Pulmonary artery endothelial cell (primary cell): ENCODE measurements at regions not wholly inside any gene's neighbourhood (a gene's known extent, or its start where the extent isn't known, plus 50 kb on each side); places are given as distances from the start of the nearest gene placed in this dataset.

Experiments used
- DNase-seq: peaks from one replicate; pipeline ENCODE4 v3.0.0-alpha.2; 2011; ENCODE audit warnings: low read depth, low spot score

GRCh38 chr5:74164725-74165235 lies 475.7 kb downstream of the ENC1 start:
- no peak for DNase-seq

- no peak for DNase-seq
Measured at GRCh38 chr5:74162524-74162923, 478.0 kb downstream of the ENC1 start.

GRCh38 chr5:74161170-74161569 lies 479.4 kb downstream of the ENC1 start:
- no peak for DNase-seq

DNA sequence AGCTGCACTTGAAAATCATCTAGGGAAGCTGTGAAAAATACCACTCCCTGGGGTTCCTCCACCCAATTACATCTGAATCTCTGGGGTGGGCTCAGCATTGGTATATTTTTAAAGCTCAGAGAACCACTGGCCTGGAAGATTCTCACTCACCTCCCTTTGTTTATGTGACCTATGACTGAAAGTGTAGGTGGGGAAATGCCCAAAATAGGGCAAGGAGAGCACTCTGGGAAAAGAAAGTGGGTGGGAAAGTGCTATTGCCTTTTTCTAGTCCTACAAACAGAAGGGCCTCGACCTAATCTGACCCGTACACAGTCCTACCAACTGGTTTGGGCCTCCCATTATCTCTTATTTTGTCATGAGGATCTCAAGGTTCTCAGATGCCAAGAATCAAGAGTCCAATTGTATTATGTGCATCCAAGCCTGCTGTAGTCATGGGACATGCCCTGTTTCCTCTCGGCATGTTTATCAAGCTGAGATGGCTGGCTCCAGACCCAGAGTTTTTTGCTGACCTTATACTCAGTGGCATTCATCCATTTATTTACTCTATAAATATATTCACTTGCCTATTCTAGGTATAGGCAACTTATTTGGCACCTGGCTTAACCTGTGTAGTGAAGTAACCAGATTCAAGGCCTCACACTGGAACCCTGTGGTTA lies 483.7 kb downstream of the ENC1 start:
- no peak for DNase-seq

- DNase-seq, result no peak
Measured at GRCh38 chr5:74155501-74155900, 485.0 kb downstream of the ENC1 start.

GRCh38 chr5:74154526-74154925 lies 486.0 kb downstream of the ENC1 start:
- DNase-seq, result no peak

GRCh38 chr5:74153255-74153790 lies 487.2 kb downstream of the ENC1 start:
- no peak for DNase-seq

DNA sequence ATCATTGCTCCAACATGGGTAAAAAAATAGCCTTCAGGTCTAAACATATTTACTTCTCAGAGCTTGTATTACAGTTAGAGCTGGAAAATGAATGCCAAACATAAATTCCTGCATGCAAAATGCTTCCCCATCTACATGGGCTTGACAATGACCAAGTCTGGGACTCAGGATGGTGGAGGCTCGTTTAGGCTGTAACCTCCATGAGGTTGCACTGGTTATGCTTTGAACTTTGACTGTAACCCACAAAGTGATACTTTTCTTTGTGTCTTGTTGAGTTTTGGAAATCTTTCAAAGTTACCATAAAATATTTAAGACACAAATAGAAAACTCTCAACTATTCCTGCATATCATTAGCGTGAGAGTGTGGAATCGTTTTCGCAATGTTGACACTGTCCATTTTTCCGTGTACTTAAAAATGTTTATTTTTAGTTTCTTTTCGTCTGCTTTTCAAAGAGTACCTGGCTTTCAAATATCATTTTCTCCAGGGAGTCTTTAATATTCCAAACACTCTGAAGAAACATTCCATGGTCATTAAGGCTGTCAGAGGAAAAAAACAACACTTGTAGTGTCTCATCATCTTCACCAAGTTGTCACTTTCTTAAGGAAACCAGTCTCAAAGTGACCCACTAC lies 487.8 kb downstream of the ENC1 start:
- DNase-seq, result no peak

GRCh38 chr5:74152136-74152535 lies 488.4 kb downstream of the ENC1 start:
- DNase-seq, result no peak

GRCh38 chr5:74149395-74149794 lies 491.1 kb downstream of the ENC1 start:
- DNase-seq, result peak; percentile 43

DNA sequence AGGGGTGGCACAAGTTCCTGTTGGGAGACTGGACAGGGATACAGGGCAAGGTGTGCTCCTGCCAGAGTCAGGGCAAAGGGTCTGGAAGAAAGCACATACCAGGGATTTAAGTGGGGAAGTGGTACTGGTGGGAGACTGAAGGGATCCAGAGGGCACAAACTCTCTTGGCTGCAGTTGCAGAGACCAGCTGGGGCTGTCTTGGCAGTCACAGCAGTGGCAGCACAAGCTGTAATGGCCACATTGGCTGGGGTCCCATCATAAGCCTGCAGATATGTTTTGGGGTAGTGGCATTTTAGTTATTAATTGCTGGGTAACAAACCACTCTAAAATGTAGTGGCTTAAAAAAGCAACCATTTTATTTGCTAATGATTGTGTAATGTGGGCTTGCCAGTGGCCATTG lies 492.2 kb downstream of the ENC1 start:
- DNase-seq, result no peak

DNA sequence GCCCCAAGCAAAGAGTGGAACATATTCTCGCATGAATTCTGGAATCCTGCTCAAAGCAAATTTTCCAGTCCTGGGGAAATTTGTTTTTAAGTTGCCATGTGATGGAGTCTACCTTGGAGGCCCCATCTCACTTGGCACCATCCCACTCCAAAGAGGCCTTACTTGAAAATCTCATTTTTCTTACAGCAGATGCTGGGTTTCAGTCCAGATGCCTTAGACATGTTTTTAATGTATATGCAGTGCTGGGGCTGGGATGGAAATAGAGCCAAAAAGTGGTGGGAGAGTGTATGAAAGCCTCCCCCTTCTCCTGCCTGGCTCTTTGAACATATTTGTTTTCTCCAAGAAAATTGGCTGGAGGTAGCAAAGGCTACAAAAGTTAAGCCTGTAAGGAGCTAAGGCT lies 493.7 kb downstream of the ENC1 start:
- no peak for DNase-seq

- DNase-seq, result no peak
Measured at GRCh38 chr5:74145951-74146350, 494.6 kb downstream of the ENC1 start.

GRCh38 chr5:74143721-74144330 lies 496.7 kb downstream of the ENC1 start:
- DNase-seq, result no peak

DNA sequence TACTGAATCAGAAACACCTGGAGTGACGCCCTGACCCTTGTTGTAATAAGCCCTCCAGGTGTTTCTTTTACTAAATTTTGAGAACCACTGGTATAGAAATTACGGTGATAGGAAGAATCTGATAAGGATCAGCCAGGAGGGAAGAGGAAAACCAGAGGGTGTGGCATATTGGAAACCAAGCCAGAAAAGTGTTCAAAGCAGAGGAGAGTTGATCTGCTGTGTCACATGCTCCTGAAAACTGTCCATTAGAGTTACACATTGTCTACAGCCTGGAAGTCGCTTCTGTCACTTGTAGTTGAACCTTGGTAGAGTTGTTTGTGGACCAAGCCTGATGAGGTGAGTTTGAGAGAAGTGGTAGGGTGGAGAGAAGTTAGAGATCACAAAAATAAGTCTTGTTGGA lies 497.4 kb downstream of the ENC1 start:
- DNase-seq, result no peak

DNA sequence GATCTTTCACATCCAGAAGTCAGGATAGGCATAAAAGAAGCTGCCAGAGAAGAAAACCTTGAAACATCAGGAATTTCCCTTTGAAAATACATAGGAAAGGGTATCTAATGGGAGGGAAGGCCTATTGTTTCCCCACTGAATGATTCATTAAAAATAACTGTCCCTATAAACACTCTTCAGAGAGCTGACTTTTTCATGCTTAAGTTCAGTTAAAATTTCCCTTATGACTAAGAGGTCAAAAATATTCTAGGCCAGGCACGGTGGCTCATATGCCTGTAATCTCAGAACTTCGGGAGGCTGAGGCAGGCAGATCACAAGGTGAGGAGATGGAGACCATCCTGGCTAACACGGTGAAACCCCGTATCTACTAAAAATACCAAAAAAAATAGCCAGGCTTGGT lies 499.5 kb downstream of the ENC1 start:
- peak; percentile 47 for DNase-seq

DNA sequence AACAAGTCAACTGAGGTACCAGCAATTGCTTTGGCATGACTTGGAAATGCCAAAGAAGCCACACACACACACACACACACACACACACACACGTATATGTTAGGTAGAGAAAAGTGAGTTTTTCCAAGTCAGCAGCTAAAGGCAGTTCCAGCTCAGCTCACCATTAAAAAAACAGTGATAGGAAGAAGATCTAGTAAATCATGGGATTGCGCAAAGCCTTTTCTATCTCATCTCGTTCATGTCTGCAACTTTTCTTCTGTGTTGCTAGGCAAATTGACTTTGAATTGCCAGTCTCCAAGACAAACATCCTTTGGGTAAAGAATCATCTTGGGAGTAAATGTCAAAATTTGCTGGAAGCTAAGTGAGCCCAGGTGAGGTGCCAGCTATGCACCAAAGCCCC lies 500.1 kb downstream of the ENC1 start:
- no peak for DNase-seq

DNA sequence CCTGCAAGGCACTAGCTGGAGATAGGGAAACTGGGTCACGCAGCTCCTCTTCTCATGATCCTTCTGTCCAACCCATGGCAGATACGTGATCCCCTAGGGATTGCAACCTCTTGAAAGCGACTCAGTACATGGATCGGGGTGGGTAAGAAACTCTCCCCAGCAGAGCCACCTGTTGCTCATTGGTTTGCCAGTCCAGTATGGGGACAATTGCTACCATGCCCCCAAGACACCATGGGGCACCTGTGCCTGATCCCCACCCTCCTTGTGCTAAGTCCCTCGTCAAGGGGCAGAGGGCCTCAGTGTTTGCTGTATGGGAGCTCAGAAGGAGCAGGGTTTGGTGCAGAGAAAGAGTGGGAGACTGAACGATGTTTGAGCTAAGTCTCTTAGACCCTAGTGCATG lies 500.9 kb downstream of the ENC1 start:
- DNase-seq, result no peak

- no peak for DNase-seq
Measured at GRCh38 chr5:74138721-74139120, 501.8 kb downstream of the ENC1 start.

DNA sequence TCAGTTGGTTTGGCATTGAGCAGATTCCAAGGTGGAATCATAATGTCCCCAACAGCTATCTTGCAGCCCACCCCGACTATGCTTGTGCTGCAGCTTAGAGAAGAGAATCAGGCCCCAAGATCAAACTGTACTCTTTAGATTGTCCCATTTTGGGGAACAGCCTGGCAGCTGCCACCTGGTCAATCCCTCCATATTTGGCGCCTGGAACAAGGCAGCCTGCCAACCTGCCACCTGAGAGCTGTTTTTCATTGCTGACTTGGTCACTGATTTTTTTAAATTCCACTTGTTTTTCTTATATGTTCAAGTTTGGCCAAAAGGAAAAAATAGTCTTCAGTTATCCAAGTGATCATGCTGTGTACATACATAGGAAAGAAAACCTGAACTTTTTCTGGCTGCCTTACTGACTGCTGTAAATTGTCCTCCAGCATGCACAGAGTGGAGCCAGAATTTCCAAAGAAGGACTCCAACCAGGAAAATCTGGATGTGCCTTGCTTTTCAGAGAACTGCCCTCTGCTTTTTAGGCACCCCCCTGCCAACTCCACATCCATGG lies 504.2 kb downstream of the ENC1 start:
- no peak for DNase-seq

DNA sequence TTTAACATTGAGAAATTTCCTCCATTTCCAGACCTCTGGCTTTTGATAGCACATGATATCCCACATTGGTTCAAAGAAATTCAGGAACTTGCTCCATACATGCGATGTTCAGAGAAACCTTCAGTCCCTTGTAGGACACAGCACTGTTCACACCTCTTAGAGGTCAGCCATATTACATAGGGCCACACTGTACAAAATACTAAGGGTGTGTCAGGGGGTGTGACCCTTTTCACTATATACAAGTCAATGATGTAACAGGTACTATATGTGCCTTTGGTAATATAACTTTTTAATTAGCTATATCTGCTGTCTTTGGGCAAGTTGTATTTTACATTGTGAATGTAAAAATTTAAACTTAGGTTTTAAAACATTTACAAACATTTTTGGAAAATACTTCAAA lies 505.5 kb downstream of the ENC1 start:
- no peak for DNase-seq

- no peak for DNase-seq
Measured at GRCh38 chr5:74132485-74132884, 506.5 kb downstream of the ARHGEF28 start.
